ENCODE measurements at regions not wholly inside any gene's neighbourhood (a gene's known extent, or its start where the extent isn't known, plus 50 kb on each side); places are given as distances from the start of the nearest gene placed in this dataset.
A peak's percentile ranks its signal among the peaks of the same experiment; 100 is the strongest.
"Not testable (repeated sequence)": the region's sequence is repeated elsewhere in the genome, so short reads cannot be mapped to it uniquely, and the experiment has no call there.

- DNase-seq (ENCODE audit: low read depth), result no peak
- TF ChIP-seq, protein P1, sequence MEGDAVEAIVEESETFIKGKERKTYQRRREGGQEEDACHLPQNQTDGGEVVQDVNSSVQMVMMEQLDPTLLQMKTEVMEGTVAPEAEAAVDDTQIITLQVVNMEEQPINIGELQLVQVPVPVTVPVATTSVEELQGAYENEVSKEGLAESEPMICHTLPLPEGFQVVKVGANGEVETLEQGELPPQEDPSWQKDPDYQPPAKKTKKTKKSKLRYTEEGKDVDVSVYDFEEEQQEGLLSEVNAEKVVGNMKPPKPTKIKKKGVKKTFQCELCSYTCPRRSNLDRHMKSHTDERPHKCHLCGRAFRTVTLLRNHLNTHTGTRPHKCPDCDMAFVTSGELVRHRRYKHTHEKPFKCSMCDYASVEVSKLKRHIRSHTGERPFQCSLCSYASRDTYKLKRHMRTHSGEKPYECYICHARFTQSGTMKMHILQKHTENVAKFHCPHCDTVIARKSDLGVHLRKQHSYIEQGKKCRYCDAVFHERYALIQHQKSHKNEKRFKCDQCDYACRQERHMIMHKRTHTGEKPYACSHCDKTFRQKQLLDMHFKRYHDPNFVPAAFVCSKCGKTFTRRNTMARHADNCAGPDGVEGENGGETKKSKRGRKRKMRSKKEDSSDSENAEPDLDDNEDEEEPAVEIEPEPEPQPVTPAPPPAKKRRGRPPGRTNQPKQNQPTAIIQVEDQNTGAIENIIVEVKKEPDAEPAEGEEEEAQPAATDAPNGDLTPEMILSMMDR (IDR thresholded peaks at IDR 0.05; ENCODE audit: low read length, missing control alignments), result no peak
- no peak overlapping the region for H3K4me3 ChIP-seq (replicated peaks; ENCODE audit: low read depth, low read length)
Observed at GRCh38 chr4:138392751-138393308, 150.7 kb upstream of the SLC7A11 start.

GRCh38 chr4:138389976-138390685, 148.0 kb upstream of the SLC7A11 start:
- no peak overlapping the region for H3K4me3 ChIP-seq (replicated peaks; ENCODE audit: low read depth, low read length)
- TF ChIP-seq, protein P1 (IDR thresholded peaks at IDR 0.05; ENCODE audit: low read length, missing control alignments), result no peak
- DNase-seq (ENCODE audit: low read depth), result peak; percentile 33

DNA sequence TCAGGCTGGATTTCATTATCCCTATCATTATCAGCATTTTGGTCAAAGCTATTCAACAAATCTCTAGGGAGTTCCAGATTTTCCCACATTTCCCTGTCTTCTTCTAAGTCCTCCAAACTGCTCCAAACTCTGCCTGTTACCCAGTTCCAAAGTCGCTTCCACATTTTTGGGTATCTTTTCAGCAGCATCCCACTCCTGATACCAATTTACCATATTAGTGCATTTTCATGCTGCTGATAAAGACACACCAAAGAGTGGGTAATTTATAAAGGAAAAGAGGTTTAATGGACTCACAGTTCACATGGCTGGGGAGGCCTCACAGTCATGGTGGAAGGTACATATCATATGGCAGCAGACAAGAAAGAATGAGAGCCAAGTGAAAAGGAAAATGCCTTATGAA, 132.8 kb upstream of the SLC7A11 start:
- H3K4me3 ChIP-seq (replicated peaks; ENCODE audit: low read depth, low read length), result no peak overlapping the region
- TF ChIP-seq, protein P1 (IDR thresholded peaks at IDR 0.05; ENCODE audit: low read length, missing control alignments), result no peak
- DNase-seq (ENCODE audit: low read depth), result no peak

- H3K4me3 ChIP-seq (replicated peaks; ENCODE audit: low read depth, low read length), result no peak overlapping the region
- TF ChIP-seq, protein P1 (IDR thresholded peaks at IDR 0.05; ENCODE audit: low read length, missing control alignments), result no peak
- DNase-seq (ENCODE audit: low read depth), result no peak
Observed at GRCh38 chr4:138367942-138368341, 125.8 kb upstream of the SLC7A11 start.

- not testable (repeated sequence) for H3K4me3 ChIP-seq (replicated peaks; ENCODE audit: low read depth, low read length); DNase-seq (ENCODE audit: low read depth)
Observed at GRCh38 chr4:138352446-138352845, 110.3 kb upstream of the SLC7A11 start.

GRCh38 chr4:138348055-138348454, 105.9 kb upstream of the SLC7A11 start:
- TF ChIP-seq, protein P1 (IDR thresholded peaks at IDR 0.05; ENCODE audit: low read length, missing control alignments), result no peak
- H3K4me3 ChIP-seq (replicated peaks; ENCODE audit: low read depth, low read length), result no peak overlapping the region
- DNase-seq (ENCODE audit: low read depth), result no peak

- TF ChIP-seq, protein P1 (IDR thresholded peaks at IDR 0.05; ENCODE audit: low read length, missing control alignments), result no peak
- no peak for DNase-seq (ENCODE audit: low read depth)
- no peak overlapping the region for H3K4me3 ChIP-seq (replicated peaks; ENCODE audit: low read depth, low read length)
Observed at GRCh38 chr4:138347561-138347960, 105.4 kb upstream of the SLC7A11 start.

Measured in fibroblast of pulmonary artery (primary cell).